GM19351 (cell line): ENCODE measurements at regions not wholly inside any gene's neighbourhood (a gene's known extent, or its start where the extent isn't known, plus 50 kb on each side); places are given as distances from the start of the nearest gene placed in this dataset.
"Not testable (repeated sequence)": the region's sequence is repeated elsewhere in the genome, so short reads cannot be mapped to it uniquely, and the experiment has no call there.

Experiments used
- ATAC-seq: cut with Tn5 transposase; IDR thresholded peaks from one replicate; pipeline ENCODE4 v1.9.1; 2021; ENCODE audit warnings: mild to moderate bottlenecking, moderate library complexity; ENCODE audit not compliant: unreplicated experiment

GRCh38 chr6:74343321-74343720 is 647.3 kb downstream of the CD109 start:
- not testable (repeated sequence) for ATAC-seq

- no peak for ATAC-seq
These were observed 638.7 kb downstream of the CD109 start for GRCh38 chr6:74334722-74335121.

- no peak for ATAC-seq
These were observed 637.4 kb downstream of the CD109 start for GRCh38 chr6:74333406-74333805.

- ATAC-seq: no peak
These were observed 624.7 kb downstream of the CD109 start for GRCh38 chr6:74320715-74321114.

- no peak for ATAC-seq
These were observed 624.1 kb downstream of the CD109 start for GRCh38 chr6:74320074-74320473.

GRCh38 chr6:74319292-74319691 is 623.3 kb downstream of the CD109 start:
- no peak for ATAC-seq

GRCh38 chr6:74318738-74319137 is 622.7 kb downstream of the CD109 start:
- no peak for ATAC-seq

GRCh38 chr6:74312081-74312480 is 616.1 kb downstream of the CD109 start:
- no peak for ATAC-seq

GRCh38 chr6:74311431-74311830 is 615.4 kb downstream of the CD109 start:
- no peak for ATAC-seq

- no peak for ATAC-seq
These were observed 593.9 kb downstream of the CD109 start for GRCh38 chr6:74289884-74290283.

- no peak for ATAC-seq
These were observed 591.9 kb downstream of the CD109 start for GRCh38 chr6:74287932-74288331.

- ATAC-seq: no peak
These were observed 591.4 kb downstream of the CD109 start for GRCh38 chr6:74287441-74287840.

- ATAC-seq: no peak
These were observed 588.3 kb downstream of the CD109 start for GRCh38 chr6:74284284-74284683.

GRCh38 chr6:74283532-74283931 is 587.5 kb downstream of the CD109 start:
- no peak for ATAC-seq

- no peak for ATAC-seq
These were observed 586.2 kb downstream of the CD109 start for GRCh38 chr6:74282143-74282689.

- no peak for ATAC-seq
These were observed 584.2 kb downstream of the CD109 start for GRCh38 chr6:74280130-74280692.

- no peak for ATAC-seq
These were observed 581.8 kb downstream of the CD109 start for GRCh38 chr6:74277777-74278186.

- no peak for ATAC-seq
These were observed 577.5 kb downstream of the CD109 start for GRCh38 chr6:74273541-74273940.

GRCh38 chr6:74269600-74269858 is 573.5 kb downstream of the CD109 start:
- no peak for ATAC-seq

GRCh38 chr6:74268815-74269599 is 573.0 kb downstream of the CD109 start:
- no peak for ATAC-seq

GRCh38 chr6:74259981-74260380 is 564.0 kb downstream of the CD109 start:
- ATAC-seq: no peak

GRCh38 chr6:74256781-74257180 is 560.8 kb downstream of the CD109 start:
- no peak for ATAC-seq

- no peak for ATAC-seq
These were observed 560.4 kb downstream of the CD109 start for GRCh38 chr6:74256381-74256780.
